Hematopoietic multipotent progenitor cell treated with erythropoietin and hydrocortisone succinate and interleukin-3 and kit ligand, for 17 days (in vitro differentiated cells): ENCODE measurements at regions not wholly inside any gene's neighbourhood (a gene's known extent, or its start where the extent isn't known, plus 50 kb on each side); places are given as distances from the start of the nearest gene placed in this dataset.

ENCODE experiments used
- DNase-seq: peaks from one replicate; pipeline ENCODE4 v3.0.0-alpha.2; 2015; ENCODE audit warnings: low spot score

GRCh38 chr2:14684516-14684915, 52.0 kb downstream of the LRATD1 start:
- DNase-seq: no peak

GRCh38 chr2:14690926-14691325, 58.4 kb downstream of the LRATD1 start:
- DNase-seq: no peak

GRCh38 chr2:14693874-14694273, 61.4 kb downstream of the LRATD1 start:
- no peak for DNase-seq

GRCh38 chr2:14700753-14701152, 68.2 kb downstream of the LRATD1 start:
- DNase-seq: no peak

- DNase-seq: no peak
Observed at GRCh38 chr2:14702258-14702657, 69.7 kb downstream of the LRATD1 start.

- DNase-seq: no peak
Observed at GRCh38 chr2:14706201-14706600, 73.7 kb downstream of the LRATD1 start.

GRCh38 chr2:14712111-14712510, 79.6 kb downstream of the LRATD1 start:
- no peak for DNase-seq

GRCh38 chr2:14713248-14713647, 80.7 kb downstream of the LRATD1 start:
- DNase-seq: no peak

- DNase-seq: no peak
Observed at GRCh38 chr2:14715600-14715999, 83.1 kb downstream of the LRATD1 start.

- DNase-seq: no peak
Observed at GRCh38 chr2:14716319-14716718, 83.8 kb downstream of the LRATD1 start.

GRCh38 chr2:14717131-14717530, 84.6 kb downstream of the LRATD1 start:
- no peak for DNase-seq

- no peak for DNase-seq
Observed at GRCh38 chr2:14720319-14720718, 87.8 kb downstream of the LRATD1 start.

GRCh38 chr2:14720739-14721138, 88.2 kb downstream of the LRATD1 start:
- no peak for DNase-seq

- DNase-seq: no peak
Observed at GRCh38 chr2:14722904-14723570, 90.5 kb downstream of the LRATD1 start.

- no peak for DNase-seq
Observed at GRCh38 chr2:14723684-14724083, 91.2 kb downstream of the LRATD1 start.

GRCh38 chr2:14735696-14736095, 103.2 kb downstream of the LRATD1 start:
- no peak for DNase-seq

- no peak for DNase-seq
Observed at GRCh38 chr2:14737201-14737600, 104.7 kb downstream of the LRATD1 start.

- no peak for DNase-seq
Observed at GRCh38 chr2:14743861-14744260, 111.3 kb downstream of the LRATD1 start.

- DNase-seq: no peak
Observed at GRCh38 chr2:14745288-14746076, 113.0 kb downstream of the LRATD1 start.

- no peak for DNase-seq
Observed at GRCh38 chr2:14746133-14746532, 113.6 kb downstream of the LRATD1 start.

- no peak for DNase-seq
Observed at GRCh38 chr2:14747447-14747846, 114.9 kb downstream of the LRATD1 start.

- DNase-seq: no peak
Observed at GRCh38 chr2:14749884-14750283, 117.4 kb downstream of the LRATD1 start.

GRCh38 chr2:14750433-14750832, 117.9 kb downstream of the LRATD1 start:
- DNase-seq: no peak

GRCh38 chr2:14751581-14751980, 119.1 kb downstream of the LRATD1 start:
- no peak for DNase-seq
